ENCODE measurements at regions not wholly inside any gene's neighbourhood (a gene's known extent, or its start where the extent isn't known, plus 50 kb on each side); places are given as distances from the start of the nearest gene placed in this dataset.
"Not testable (repeated sequence)": the region's sequence is repeated elsewhere in the genome, so short reads cannot be mapped to it uniquely, and the experiment has no call there.

GRCh38 chr4:137359691-137360315 is 172.5 kb downstream of the PCDH18 start:
- Histone ChIP-seq H3K9me3 (replicated peaks in 1 of 2; ENCODE audit: control insufficient read depth in 1 of 2, insufficient read depth in 1 of 2, low read length in 2 of 2) (no peaks in the 10 kb centered on the region), H3K27ac (ENCODE audit: low read depth in 1 of 2, low read length in 2 of 2) (no peak overlapping the region), H3K4me3 (replicated peaks in 1 of 3; ENCODE audit: low read depth in 2 of 3, low read length in 3 of 3) (no peak overlapping the region), H3K36me3 (replicated peaks in 1 of 2; ENCODE audit: control insufficient read depth in 1 of 2, insufficient read depth in 2 of 2, low read length in 2 of 2) (no peaks in the 10 kb centered on the region), H3K27me3 (ENCODE audit: control insufficient read depth in 2 of 2, insufficient read depth in 2 of 2, low read length in 2 of 2) (no peaks in the 10 kb centered on the region), H2AFZ (ENCODE audit: insufficient read depth, low read depth, low read length, poor library complexity, severe bottlenecking) (no peak overlapping the region), H3K4me2 (replicated peaks; ENCODE audit: extremely low read depth, low read length, poor library complexity, severe bottlenecking) (no peak overlapping the region), H4K20me1 (ENCODE audit: insufficient read depth, low read length) (no peaks in the 10 kb centered on the region), H3K9ac (ENCODE audit: insufficient read depth, low read length, poor library complexity, severe bottlenecking) (no peak overlapping the region), H3K79me2 (ENCODE audit: insufficient read depth, low read length) (no peaks in the 10 kb centered on the region), H3K4me1 (ENCODE audit: control insufficient read depth in 1 of 2, insufficient read depth in 2 of 2, low read length in 2 of 2) (no peaks in the 10 kb centered on the region)
- Mint-ChIP-seq H3K27ac (no peak overlapping the region), H3K9me3 (peaks cover 0 to 7% (median under 1%) of the 10 kb centered on the region in 7 donors), H3K36me3 (no peaks in the 10 kb centered on the region), H3K4me3 (no peak overlapping the region), H3K4me1 (no peaks in the 10 kb centered on the region), H3K27me3 (ENCODE audit: low read depth in 3 of 3) (peaks cover 0 to 3% (median 0%) of the 10 kb centered on the region in 3 donors)
- no CpG with 5 or more reads among the region's 2 CpGs for WGBS (ENCODE audit: insufficient coverage)
- DNase-seq, result no peak
- intact Hi-C loops (cut with micrococcal nuclease), result no loop called here
- no peak for TF ChIP-seq CTCF (IDR thresholded peaks at IDR 0.05)

GRCh38 chr4:137354562-137354961 is 177.7 kb downstream of the PCDH18 start:
- H3K4me3 Mint-ChIP-seq; H3K27ac Mint-ChIP-seq; H2AFZ ChIP-seq (ENCODE audit: insufficient read depth, low read depth, low read length, poor library complexity, severe bottlenecking); H3K36me3 ChIP-seq (replicated peaks in 1 of 2; ENCODE audit: control insufficient read depth in 1 of 2, insufficient read depth in 2 of 2, low read length in 2 of 2); intact Hi-C loops (cut with micrococcal nuclease); H4K20me1 ChIP-seq (ENCODE audit: insufficient read depth, low read length); H3K4me3 ChIP-seq (replicated peaks in 1 of 3; ENCODE audit: low read depth in 2 of 3, low read length in 3 of 3); H3K27me3 Mint-ChIP-seq (ENCODE audit: low read depth in 3 of 3); H3K36me3 Mint-ChIP-seq; DNase-seq; H3K79me2 ChIP-seq (ENCODE audit: insufficient read depth, low read length); H3K9ac ChIP-seq (ENCODE audit: insufficient read depth, low read length, poor library complexity, severe bottlenecking); H3K27me3 ChIP-seq (ENCODE audit: control insufficient read depth in 2 of 2, insufficient read depth in 2 of 2, low read length in 2 of 2); H3K4me1 Mint-ChIP-seq; H3K4me1 ChIP-seq (ENCODE audit: control insufficient read depth in 1 of 2, insufficient read depth in 2 of 2, low read length in 2 of 2); H3K27ac ChIP-seq (ENCODE audit: low read depth in 1 of 2, low read length in 2 of 2); H3K4me2 ChIP-seq (replicated peaks; ENCODE audit: extremely low read depth, low read length, poor library complexity, severe bottlenecking): not testable (repeated sequence)
- no CpG with 5 or more reads among the region's 2 CpGs for WGBS (ENCODE audit: insufficient coverage)
- peaks cover 0 to 17% of the 10 kb centered on the region in 2 donors for H3K9me3 ChIP-seq (replicated peaks in 1 of 2; ENCODE audit: control insufficient read depth in 1 of 2, insufficient read depth in 1 of 2, low read length in 2 of 2)
- peaks cover 2 to 22% (median 9%) of the 10 kb centered on the region in 7 donors for H3K9me3 Mint-ChIP-seq
